PFSK-1 (cell line): ENCODE measurements at regions not wholly inside any gene's neighbourhood (a gene's known extent, or its start where the extent isn't known, plus 50 kb on each side); places are given as distances from the start of the nearest gene placed in this dataset.

Source experiments
- FOXP2 ChIP-seq: optimal IDR thresholded peaks from 2 replicates; pipeline ENCODE3; 2011; ENCODE audit warnings: borderline replicate concordance, control low read depth, inconsistent platforms; ENCODE audit not compliant: insufficient read depth; ENCODE audit errors: extremely low read length, extremely low read depth
- POLR2AphosphoS5 ChIP-seq: IDR thresholded peaks from 2 replicates; pipeline ENCODE4 v1.6.1; 2012; ENCODE audit warnings: low read depth, mild to moderate bottlenecking, control low read depth, low read length, moderate library complexity
- REST ChIP-seq, 2 experiments: IDR thresholded peaks; 2 replicates each; pipeline versions ENCODE4 v1.6.1 to v1.8.0; 2011 to 2012; ENCODE audit warnings: low read depth in 2 of 2, low read length in 2 of 2, control low read depth in 1 of 2, inconsistent platforms in 1 of 2, mild to moderate bottlenecking in 1 of 2, moderate library complexity in 1 of 2; ENCODE audit not compliant: insufficient read depth in 1 of 2
- SIN3A ChIP-seq: IDR thresholded peaks from 2 replicates; pipeline ENCODE4 v1.6.1; 2012; ENCODE audit warnings: mild to moderate bottlenecking, low read length, moderate library complexity, borderline replicate concordance; ENCODE audit not compliant: insufficient read depth
- TAF1 ChIP-seq: IDR thresholded peaks from 2 replicates; pipeline ENCODE4 v1.6.1; 2012; ENCODE audit warnings: low read length, control low read depth, borderline replicate concordance; ENCODE audit not compliant: insufficient read depth

- TF ChIP-seq SIN3A (no peak), TAF1 (no peak), FOXP2 (no peak), POLR2AphosphoS5 (no peak), REST (IDR thresholded peaks at IDR 0.05; ENCODE audit: insufficient read depth in 1 of 2, low read depth in 2 of 2, low read length in 2 of 2) (no peak)
These were observed 211.1 kb upstream of the TSHZ3 start for GRCh38 chr19:31560086-31561060.

- TF ChIP-seq REST (IDR thresholded peaks at IDR 0.05; ENCODE audit: insufficient read depth in 1 of 2, low read depth in 2 of 2, low read length in 2 of 2) (no peak), POLR2AphosphoS5 (no peak), TAF1 (no peak), SIN3A (no peak), FOXP2 (no peak)
These were observed 213.9 kb upstream of the TSHZ3 start for GRCh38 chr19:31562966-31563612.

GRCh38 chr19:31567776-31568175 lies 218.5 kb upstream of the TSHZ3 start:
- TF ChIP-seq TAF1 (no peak), FOXP2 (no peak), SIN3A (no peak), REST (IDR thresholded peaks at IDR 0.05; ENCODE audit: insufficient read depth in 1 of 2, low read depth in 2 of 2, low read length in 2 of 2) (no peak), POLR2AphosphoS5 (no peak)

GRCh38 chr19:31568724-31569123 lies 219.5 kb upstream of the TSHZ3 start:
- TF ChIP-seq REST (IDR thresholded peaks at IDR 0.05; ENCODE audit: insufficient read depth in 1 of 2, low read depth in 2 of 2, low read length in 2 of 2) (no peak), TAF1 (no peak), FOXP2 (no peak), POLR2AphosphoS5 (no peak), SIN3A (no peak)
